GM04503 (cell line): ENCODE measurements at regions not wholly inside any gene's neighbourhood (a gene's known extent, or its start where the extent isn't known, plus 50 kb on each side); places are given as distances from the start of the nearest gene placed in this dataset.

Experiments
- DNase-seq: peaks from one replicate; pipeline ENCODE4 v3.0.0-alpha.2; 2012; ENCODE audit warnings: low read depth

- DNase-seq, result no peak
Measured at GRCh38 chr18:10391506-10391905, 62.9 kb upstream of the APCDD1 start.

GRCh38 chr18:10397004-10397403 is 57.4 kb upstream of the APCDD1 start:
- no peak for DNase-seq

- no peak for DNase-seq
Measured at GRCh38 chr18:10398571-10398970, 55.9 kb upstream of the APCDD1 start.

- DNase-seq, result no peak
Measured at GRCh38 chr18:10399465-10399864, 55.0 kb upstream of the APCDD1 start.

GRCh38 chr18:10400534-10401307 is 53.7 kb upstream of the APCDD1 start:
- no peak for DNase-seq

GRCh38 chr18:10401521-10401920 is 52.9 kb upstream of the APCDD1 start:
- DNase-seq, result no peak

- no peak for DNase-seq
Measured at GRCh38 chr18:10401930-10402329, 52.5 kb upstream of the APCDD1 start.

GRCh38 chr18:10402871-10403559 is 51.4 kb upstream of the APCDD1 start:
- no peak for DNase-seq

- no peak for DNase-seq
Measured at GRCh38 chr18:10403708-10404107, 50.7 kb upstream of the APCDD1 start.

GRCh38 chr18:10404168-10404567 is 50.3 kb upstream of the APCDD1 start:
- DNase-seq, result no peak
